ENCODE measurements at regions not wholly inside any gene's neighbourhood (a gene's known extent, or its start where the extent isn't known, plus 50 kb on each side); places are given as distances from the start of the nearest gene placed in this dataset.

DNA sequence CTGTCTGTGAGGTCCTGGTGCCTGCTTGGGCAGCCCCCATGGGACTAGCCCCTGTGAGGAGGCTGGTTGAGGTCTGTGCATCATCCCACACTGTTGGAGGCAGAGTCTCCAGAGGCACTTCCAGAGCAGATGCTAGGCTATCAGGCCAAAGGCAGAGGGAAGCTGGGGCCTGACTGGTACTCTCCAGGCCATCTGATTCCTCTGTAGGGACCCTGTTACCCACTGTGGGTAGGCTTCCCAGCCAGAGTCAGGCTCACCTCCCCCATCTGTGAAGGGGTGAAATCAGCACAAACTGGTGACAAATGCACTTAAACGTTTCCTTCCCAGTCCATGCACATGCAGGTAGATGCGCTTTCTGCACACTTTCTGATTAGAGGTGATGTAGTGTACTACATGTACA, 212.6 kb upstream of the TOPAZ1 start:
- Histone ChIP-seq H3F3A (ENCODE audit: low read depth) (no peaks in the 10 kb centered on the region), H3K4me1 (ENCODE audit: insufficient read depth, low read length, poor library complexity, severe bottlenecking) (peaks cover 8% of the 10 kb centered on the region), H3K4me3 (ENCODE audit: low read length, poor library complexity, severe bottlenecking) (no peak overlapping the region), H3K4me2 (ENCODE audit: low read depth, low read length, poor library complexity, severe bottlenecking) (no peak overlapping the region), H3K9me3 (ENCODE audit: insufficient read depth, low read depth, low read length) (no peaks in the 10 kb centered on the region), H4K20me1 (ENCODE audit: insufficient read depth, low read length, poor library complexity, severe bottlenecking) (no peaks in the 10 kb centered on the region), H2AFZ (ENCODE audit: low read length) (no peak overlapping the region), H3K27me3 (ENCODE audit: insufficient read depth, low read length, poor library complexity, severe bottlenecking) (no peaks in the 10 kb centered on the region), H3K79me2 (ENCODE audit: insufficient read depth, low read length) (no peaks in the 10 kb centered on the region), H3K9ac (ENCODE audit: low read depth, low read length, poor library complexity, severe bottlenecking) (no peak overlapping the region), H3K9me2 (replicated peaks; ENCODE audit: low read depth, low read length) (no peaks in the 10 kb centered on the region), H3K36me3 (ENCODE audit: insufficient read depth, low read length) (no peaks in the 10 kb centered on the region)
- no peak for TF ChIP-seq EZH2phosphoT487 (IDR thresholded peaks at IDR 0.05; ENCODE audit: borderline replicate concordance)
- TF ChIP-seq, protein P1, sequence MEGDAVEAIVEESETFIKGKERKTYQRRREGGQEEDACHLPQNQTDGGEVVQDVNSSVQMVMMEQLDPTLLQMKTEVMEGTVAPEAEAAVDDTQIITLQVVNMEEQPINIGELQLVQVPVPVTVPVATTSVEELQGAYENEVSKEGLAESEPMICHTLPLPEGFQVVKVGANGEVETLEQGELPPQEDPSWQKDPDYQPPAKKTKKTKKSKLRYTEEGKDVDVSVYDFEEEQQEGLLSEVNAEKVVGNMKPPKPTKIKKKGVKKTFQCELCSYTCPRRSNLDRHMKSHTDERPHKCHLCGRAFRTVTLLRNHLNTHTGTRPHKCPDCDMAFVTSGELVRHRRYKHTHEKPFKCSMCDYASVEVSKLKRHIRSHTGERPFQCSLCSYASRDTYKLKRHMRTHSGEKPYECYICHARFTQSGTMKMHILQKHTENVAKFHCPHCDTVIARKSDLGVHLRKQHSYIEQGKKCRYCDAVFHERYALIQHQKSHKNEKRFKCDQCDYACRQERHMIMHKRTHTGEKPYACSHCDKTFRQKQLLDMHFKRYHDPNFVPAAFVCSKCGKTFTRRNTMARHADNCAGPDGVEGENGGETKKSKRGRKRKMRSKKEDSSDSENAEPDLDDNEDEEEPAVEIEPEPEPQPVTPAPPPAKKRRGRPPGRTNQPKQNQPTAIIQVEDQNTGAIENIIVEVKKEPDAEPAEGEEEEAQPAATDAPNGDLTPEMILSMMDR (conservative IDR thresholded peaks at IDR 0.05; ENCODE audit: low read length): no peak

GRCh38 chr3:44030285-44030684, 211.4 kb upstream of the TOPAZ1 start:
- Histone ChIP-seq H2AFZ (ENCODE audit: low read length) (no peak overlapping the region), H3K4me3 (ENCODE audit: low read length, poor library complexity, severe bottlenecking) (no peak overlapping the region), H3K9me3 (ENCODE audit: insufficient read depth, low read depth, low read length) (no peaks in the 10 kb centered on the region), H3K4me1 (ENCODE audit: insufficient read depth, low read length, poor library complexity, severe bottlenecking) (peaks cover 8% of the 10 kb centered on the region), H3K9ac (ENCODE audit: low read depth, low read length, poor library complexity, severe bottlenecking) (no peak overlapping the region), H4K20me1 (ENCODE audit: insufficient read depth, low read length, poor library complexity, severe bottlenecking) (no peaks in the 10 kb centered on the region), H3K27me3 (ENCODE audit: insufficient read depth, low read length, poor library complexity, severe bottlenecking) (no peaks in the 10 kb centered on the region), H3K4me2 (ENCODE audit: low read depth, low read length, poor library complexity, severe bottlenecking) (no peak overlapping the region), H3K36me3 (ENCODE audit: insufficient read depth, low read length) (no peaks in the 10 kb centered on the region), H3F3A (ENCODE audit: low read depth) (no peaks in the 10 kb centered on the region), H3K79me2 (ENCODE audit: insufficient read depth, low read length) (no peaks in the 10 kb centered on the region), H3K9me2 (replicated peaks; ENCODE audit: low read depth, low read length) (no peaks in the 10 kb centered on the region)
- TF ChIP-seq EZH2phosphoT487 (IDR thresholded peaks at IDR 0.05; ENCODE audit: borderline replicate concordance): no peak

- TF ChIP-seq EZH2phosphoT487 (IDR thresholded peaks at IDR 0.05; ENCODE audit: borderline replicate concordance): no peak
- TF ChIP-seq, protein P1 (conservative IDR thresholded peaks at IDR 0.05; ENCODE audit: low read length): no peak
- no peaks in the 10 kb centered on the region for H3K79me2 ChIP-seq (ENCODE audit: insufficient read depth, low read length)
- H3K36me3 ChIP-seq (ENCODE audit: insufficient read depth, low read length): no peaks in the 10 kb centered on the region
- H3K27me3 ChIP-seq (ENCODE audit: insufficient read depth, low read length, poor library complexity, severe bottlenecking): no peaks in the 10 kb centered on the region
- no peaks in the 10 kb centered on the region for H3K9me3 ChIP-seq (ENCODE audit: insufficient read depth, low read depth, low read length)
- H3K9me2 ChIP-seq (replicated peaks; ENCODE audit: low read depth, low read length): no peaks in the 10 kb centered on the region
- no peak overlapping the region for H3K4me2 ChIP-seq (ENCODE audit: low read depth, low read length, poor library complexity, severe bottlenecking)
- no peaks in the 10 kb centered on the region for H4K20me1 ChIP-seq (ENCODE audit: insufficient read depth, low read length, poor library complexity, severe bottlenecking)
- H3K4me1 ChIP-seq (ENCODE audit: insufficient read depth, low read length, poor library complexity, severe bottlenecking): peaks cover 4% of the 10 kb centered on the region
- no peak overlapping the region for H3K9ac ChIP-seq (ENCODE audit: low read depth, low read length, poor library complexity, severe bottlenecking)
- H3K4me3 ChIP-seq (ENCODE audit: low read length, poor library complexity, severe bottlenecking): no peak overlapping the region
- H2AFZ ChIP-seq (ENCODE audit: low read length): no peak overlapping the region
- H3F3A ChIP-seq (ENCODE audit: low read depth): no peaks in the 10 kb centered on the region
Observed at GRCh38 chr3:44030687-44031305, 210.9 kb upstream of the TOPAZ1 start.

Measured in Loucy (cell line).